HG03558 (cell line): ENCODE measurements at regions not wholly inside any gene's neighbourhood (a gene's known extent, or its start where the extent isn't known, plus 50 kb on each side); places are given as distances from the start of the nearest gene placed in this dataset.
"Not testable (repeated sequence)": the region's sequence is repeated elsewhere in the genome, so short reads cannot be mapped to it uniquely, and the experiment has no call there.

Source experiments
- ATAC-seq: cut with Tn5 transposase; IDR thresholded peaks from one replicate; pipeline ENCODE4 v1.9.1; 2021; ENCODE audit warnings: moderate number of reproducible peaks; ENCODE audit not compliant: unreplicated experiment; ENCODE audit errors: extremely low read depth

DNA sequence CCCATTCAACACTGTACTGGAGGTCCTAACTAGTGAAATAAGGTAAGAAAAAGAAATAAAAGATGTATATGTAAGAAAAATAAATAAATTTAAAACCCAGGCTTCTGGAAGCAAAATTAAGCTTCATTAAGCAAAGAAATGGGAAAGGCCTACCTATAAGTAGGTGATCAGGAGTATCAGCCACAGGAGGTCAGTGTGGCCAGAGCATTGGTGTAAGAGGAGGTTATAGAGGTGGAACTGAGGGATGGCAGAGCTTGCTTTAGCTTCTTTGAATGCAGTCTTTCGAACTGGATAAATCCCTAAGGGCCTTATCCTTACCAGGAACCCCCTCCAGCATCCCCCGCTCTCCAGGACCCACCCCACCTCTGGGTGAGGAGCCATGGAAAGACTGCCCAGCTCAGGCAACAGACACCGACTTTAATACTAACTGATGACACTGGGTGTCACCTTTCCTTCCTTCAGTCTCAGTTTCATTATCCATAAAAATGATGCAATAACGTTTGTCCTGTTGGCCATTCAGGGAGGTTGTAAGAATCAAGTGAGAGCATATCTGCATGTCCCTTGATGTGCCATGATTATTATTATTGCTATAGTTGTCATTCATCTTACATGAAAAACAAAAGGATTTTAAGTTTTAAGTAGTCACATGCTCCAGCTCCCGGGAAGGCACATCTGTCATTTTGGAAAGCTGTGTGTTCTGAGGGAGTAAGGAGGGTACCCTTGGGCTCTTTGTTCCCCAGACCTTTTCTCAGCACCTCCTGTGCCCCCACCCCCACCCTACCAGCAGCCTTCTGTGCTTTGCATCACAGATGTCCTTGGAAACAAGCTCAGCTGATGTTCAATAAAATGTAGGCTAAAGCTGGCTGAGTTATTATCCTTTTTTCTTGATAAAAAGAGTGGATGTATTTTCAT is 50.8 kb upstream of the CTNNA1 start:
- no peak for ATAC-seq

DNA sequence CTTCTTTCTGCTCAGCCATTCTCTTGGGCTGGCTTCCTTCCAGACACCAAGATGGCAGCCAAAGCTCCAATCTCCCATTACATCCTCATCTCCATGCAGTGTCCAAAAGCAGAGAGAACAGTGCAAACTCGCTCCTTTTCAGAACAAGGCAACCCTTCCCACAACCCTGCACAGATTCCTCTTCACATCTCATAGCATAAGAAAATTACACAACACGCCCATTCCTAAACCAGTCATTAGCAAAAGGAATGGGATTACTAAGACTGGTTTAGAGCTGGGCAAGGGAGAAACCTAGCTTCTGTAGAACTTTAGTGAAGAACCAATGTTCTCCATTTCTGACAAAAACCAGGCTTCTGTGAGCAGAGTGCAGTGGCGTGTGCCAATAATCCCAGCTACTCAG is 51.5 kb upstream of the CTNNA1 start:
- no peak for ATAC-seq

DNA sequence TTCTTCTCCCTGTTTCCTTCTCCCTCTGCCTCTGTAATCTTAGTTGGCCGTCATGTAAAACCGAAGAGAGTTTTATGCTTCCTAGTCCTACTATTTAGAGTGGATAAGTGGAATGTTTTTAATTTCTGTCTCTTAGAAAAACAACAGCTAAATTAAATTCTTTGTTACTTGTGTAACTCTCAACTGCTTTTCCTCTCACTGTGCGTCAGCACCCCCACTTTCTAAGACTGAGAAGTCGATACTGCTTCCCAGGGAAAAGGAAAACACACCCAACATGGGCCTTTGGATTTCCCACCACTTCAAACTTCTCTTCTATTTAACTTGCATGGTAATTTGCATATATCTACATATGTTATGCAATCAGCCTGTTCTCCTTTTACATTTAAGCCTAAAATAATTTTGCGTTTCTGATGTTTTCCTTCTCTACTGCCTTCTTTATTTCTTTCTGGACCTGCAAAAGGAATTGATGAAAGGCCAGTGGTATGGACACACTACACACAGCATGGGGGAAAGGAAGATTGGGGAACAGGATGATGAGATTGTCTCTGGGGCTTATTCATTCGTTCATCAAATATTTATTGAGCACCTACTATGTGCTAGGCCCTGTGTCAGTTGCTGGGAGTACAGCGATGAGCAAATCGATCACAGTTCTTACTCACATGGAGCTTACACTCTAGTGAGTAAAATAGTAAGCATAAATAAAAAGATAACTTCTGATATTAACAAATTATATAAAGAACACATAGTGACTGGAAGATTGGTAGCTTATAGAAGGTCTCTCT is 52.5 kb upstream of the CTNNA1 start:
- no peak for ATAC-seq

DNA sequence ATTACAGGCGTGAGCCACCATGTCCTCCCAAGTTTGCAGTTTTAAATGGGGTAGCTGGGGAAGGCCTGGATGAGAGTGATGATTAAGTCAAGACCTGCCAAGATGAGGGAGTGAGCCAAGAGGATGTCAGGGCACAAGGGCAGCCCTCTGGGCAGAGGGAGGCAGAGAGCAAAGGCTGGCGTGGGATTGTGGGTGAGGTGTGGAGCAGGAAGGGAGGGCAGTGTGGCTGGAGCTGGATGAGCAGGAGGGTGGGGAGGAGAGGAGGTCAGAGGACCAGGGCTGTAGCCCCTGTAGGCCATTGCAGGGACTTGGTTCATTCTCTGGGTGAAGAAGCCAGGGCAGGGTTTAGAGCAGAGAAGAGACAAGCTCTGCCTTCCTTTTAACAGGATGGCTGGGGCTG is 53.7 kb upstream of the CTNNA1 start:
- no peak for ATAC-seq

DNA sequence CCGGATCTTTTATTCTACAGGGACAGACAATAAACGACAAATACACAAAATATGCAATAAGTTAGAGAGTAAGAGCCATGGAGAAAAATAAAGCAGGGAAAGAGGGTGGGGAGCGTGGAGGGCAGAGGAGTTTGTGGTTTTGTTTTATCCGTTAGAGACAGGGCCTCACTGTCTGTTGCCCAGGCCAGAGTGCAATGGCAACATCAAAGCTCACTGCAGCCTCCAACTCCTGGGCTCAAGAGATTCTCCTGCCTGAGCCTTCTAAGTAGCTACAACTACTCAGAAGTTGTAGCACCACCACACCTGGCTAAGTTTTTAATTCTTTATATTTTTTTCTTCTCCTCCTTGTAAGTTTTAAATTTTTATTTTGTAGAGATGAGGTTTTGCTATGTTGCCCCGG is 54.5 kb upstream of the CTNNA1 start:
- no peak for ATAC-seq

DNA sequence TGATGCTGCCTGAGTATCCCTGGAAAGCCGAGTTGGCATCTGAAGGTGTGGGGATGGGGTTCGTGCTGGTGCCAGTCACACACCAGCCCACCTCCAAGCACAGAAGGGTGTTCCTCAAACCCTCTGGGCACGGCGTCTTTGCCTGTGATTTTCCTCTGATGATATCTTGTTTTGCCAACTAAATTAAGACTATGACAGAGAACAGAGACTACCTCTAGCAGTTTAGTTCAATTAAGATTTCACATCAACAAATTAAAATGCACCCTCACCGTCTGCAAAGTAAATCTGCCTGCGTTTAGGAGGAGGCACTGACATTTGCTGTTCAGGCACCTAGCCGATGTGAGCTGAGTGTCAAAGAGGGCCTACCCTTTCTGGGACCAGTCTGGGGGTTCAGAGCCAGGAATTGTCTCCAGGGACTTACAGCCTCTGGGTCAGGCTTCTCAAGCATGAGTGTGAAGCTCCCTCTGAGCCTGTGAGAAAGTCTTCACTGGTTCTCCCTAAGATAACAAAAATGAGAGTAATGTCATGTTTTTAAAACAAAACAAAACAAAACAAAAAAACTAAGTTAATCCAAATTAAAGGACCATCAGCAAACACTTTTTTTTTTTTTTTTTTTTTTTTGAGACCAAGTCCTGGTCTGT is 55.4 kb upstream of the CTNNA1 start:
- ATAC-seq: no peak

DNA sequence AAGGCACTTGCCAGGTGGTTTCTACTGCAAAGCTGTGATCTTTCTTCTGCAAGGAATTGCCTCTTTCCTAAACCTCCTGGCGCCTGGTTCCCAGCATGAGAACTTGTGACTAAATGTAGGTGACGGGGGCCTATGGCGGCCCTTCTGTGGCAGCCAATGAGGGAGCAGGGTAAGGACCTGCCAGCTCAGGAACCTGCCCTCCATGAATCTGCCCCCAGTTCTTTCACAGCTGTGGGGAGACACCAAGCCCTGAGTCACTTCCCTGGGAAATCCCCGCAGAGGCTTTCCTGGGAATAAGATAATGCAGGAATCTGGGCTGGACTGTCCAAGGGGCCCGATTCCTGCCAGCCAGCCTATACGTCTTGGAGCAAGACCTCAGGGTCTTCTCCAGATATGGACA is 56.7 kb upstream of the CTNNA1 start:
- no peak for ATAC-seq

DNA sequence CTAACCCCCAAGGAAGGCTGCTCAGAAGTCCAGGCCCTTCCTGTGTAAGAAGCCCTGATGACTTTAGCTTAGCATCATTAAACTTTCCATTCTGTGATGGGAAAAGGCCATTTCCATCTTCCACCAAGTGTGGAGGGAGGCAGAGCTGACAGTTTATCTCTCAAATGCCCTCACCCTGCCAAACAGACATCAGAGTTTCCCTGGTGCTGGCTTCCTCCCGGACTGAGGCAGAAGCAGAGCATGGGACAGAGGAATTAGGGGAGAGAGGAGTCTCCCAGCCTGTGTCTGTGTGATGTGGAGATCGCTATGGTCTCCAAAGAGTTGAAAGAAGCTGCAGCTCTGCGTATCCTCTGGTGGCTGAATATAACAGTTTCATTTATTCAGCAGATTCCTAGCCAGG is 57.4 kb upstream of the CTNNA1 start:
- no peak for ATAC-seq

DNA sequence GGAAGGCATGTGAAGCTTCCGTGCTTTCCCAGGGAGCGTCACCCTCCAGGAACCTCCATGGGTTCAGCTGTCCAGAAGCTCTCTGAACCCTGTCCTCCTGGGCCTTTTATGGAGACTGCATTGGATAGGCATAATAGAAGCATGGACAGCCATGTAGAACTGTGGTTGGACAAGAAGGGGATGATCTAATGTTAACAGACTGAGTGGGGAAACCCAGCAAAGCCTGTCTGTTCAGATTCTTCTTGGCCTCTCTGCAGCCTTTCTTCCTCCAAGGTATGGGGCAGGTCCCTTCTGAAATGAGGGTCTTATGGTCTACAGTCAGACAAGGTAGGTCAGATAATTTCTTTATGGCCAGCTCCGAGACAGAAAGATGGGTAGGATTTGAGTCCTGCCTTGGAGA is 59.1 kb upstream of the CTNNA1 start:
- no peak for ATAC-seq

DNA sequence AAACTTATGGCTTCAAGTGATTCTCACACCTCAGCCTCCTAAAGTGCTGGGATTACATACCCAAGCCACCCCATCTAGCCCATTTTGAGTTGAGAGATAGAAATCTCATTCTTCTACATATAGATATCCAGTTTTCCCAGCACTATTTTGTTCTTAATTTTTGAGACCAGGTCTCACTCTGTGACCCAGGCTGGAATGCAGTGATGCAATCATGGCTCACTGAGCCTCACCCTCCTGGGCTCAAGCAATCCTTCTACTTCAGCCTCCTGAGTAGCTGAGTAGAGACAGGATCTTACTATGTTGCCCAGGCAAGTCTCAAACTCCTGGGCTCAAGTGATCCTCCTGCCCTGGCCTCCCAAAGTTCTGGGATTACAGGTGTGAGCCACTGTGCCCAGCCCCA is 60.9 kb upstream of the CTNNA1 start:
- no peak for ATAC-seq

DNA sequence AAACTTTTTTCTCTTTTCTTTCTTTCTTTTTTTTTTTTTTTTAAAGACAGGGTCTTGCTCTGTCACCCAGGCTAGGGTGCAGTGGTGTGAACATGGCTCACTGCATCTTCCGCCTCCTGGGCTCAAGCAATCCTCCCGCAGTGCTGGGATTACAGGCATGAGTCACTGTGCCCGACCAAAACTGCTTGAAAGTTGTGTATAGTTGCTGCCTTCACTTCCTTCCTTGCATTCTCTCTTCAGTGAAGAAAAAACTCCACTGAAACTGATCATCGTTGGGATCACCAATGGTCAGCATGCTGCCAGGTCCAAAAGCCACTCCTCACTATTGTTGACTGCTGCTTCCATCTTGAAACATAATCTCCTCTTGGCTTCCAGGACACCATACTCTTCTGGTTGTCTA is 66.6 kb upstream of the CTNNA1 start:
- no peak for ATAC-seq

DNA sequence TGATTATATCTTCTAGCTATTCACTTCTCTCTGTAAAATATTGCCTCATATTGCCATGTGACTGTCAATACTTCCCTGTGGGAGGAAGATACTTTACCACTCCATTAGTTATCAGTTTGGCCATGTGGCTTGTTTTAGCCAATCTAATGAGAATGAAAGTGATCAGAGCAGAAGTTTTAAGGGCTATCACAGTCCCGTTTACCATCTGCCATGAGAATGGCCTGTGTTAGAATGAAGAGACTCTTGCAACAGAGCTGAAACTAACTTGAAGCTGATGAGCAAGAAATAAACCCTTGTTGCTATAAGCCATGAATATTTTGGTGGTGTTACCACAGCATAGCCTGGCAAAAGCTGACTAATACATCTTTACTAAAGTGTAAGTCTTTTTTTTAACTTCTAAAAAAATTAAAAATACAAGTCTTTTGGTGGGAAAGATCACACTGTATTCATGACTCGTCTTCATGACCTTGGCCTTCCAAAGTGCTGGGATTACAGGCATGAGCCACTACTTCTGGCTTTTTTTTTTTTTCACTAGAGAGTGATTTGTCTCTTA is 68.0 kb upstream of the CTNNA1 start:
- ATAC-seq: no peak

DNA sequence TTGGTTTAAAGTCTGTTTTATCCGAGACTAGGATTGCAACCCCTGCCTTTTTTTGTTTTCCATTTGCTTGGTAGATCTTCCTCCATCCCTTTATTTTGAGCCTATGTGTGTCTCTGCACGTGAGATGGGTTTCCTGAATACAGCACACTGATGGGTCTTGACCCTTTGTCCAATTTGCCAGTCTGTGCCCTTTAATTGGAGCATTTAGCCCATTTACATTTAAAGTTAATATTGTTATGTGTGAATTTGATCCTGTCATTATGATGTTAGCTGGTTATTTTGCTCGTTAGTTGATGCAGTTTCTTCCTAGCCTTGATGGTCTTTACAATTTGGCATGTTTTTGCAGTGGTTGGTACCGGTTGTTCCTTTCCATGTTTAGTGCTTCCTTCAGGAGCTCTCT is 70.8 kb upstream of the CTNNA1 start:
- ATAC-seq: not testable (repeated sequence)

DNA sequence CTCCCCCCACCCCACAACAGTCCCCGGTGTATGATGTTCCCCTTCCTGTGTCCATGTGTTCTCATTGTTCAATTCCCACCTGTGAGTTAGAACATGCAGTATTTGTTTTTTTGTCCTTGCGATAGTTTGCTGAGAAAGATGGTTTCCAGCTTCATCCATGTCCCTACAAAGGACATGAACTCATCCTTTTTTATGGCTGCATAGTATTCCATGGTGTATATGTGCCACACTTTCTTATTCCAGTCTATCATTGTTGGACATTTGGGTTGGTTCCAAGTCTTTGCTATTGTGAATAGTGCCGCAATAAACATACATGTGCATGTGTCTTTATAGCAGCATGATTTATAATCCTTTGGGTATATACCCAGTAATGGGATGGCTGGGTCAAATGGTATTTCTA is 74.4 kb upstream of the CTNNA1 start:
- not testable (repeated sequence) for ATAC-seq

DNA sequence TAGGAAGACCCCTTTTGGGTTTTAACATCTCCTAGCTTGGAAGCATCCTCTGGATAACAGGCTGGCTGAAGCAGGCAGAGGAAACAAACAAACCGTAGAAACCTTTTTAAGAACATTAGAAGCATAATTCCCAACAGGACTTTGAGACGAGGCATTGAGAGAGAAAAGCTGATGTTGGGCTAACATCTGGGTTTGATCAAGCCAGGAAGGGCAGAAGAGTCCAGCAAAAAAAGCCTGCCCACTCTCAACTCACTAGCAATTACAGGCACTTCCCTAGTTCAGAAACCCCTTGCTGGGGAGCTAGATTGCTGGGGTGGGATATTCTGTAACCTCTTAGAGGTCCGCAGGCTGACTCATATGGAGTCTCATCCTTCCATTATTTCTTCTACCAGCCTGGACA is 75.4 kb upstream of the CTNNA1 start:
- no peak for ATAC-seq

DNA sequence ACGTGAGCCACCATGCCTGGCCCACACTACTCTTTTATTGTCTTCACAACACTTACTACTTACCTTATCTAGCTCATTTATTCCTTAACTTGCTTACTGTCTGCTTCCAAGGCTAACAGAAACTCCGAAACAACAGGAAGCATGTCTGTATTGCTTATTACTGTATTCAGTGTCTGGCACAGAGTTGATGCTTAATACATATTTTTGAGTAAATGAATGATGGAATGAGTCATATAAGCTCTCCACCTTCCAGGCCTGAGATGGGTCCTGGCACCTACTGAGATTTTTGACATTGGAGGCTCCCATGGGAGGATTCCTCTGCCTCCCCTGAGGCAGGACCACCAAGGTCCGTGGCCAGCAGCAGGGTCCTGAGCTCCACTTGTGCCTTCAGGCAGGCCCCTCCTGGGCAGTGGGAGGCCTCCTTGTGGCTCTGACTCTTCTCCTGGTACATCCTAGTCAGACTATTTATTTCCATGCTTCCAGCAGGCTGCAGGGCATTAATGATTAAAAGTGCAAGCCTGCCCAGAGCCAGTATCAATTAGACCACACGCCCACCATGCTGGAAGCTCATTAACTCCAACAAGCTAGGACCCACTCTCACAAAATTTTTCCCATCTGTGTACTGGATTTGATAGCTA is 76.5 kb upstream of the CTNNA1 start:
- ATAC-seq: no peak

DNA sequence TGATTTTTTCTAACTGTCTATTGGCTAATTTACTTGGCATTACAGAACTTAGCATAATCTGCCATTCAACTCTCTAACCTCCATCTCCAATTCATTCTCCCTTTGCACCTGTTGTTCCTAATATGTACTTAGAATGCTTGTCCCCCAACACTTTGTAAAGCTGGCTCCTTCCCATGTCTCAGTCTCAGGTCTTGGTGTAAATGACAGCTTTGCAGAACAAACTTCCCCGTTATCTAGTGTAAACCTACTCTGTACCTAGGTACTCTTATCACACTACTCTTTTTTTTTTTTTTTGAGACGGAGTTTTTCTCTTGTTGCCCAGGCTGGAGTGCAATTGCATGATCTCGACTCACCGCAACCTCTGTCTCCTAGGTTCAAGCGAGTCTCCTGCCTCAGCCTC is 77.2 kb upstream of the CTNNA1 start:
- ATAC-seq: no peak

DNA sequence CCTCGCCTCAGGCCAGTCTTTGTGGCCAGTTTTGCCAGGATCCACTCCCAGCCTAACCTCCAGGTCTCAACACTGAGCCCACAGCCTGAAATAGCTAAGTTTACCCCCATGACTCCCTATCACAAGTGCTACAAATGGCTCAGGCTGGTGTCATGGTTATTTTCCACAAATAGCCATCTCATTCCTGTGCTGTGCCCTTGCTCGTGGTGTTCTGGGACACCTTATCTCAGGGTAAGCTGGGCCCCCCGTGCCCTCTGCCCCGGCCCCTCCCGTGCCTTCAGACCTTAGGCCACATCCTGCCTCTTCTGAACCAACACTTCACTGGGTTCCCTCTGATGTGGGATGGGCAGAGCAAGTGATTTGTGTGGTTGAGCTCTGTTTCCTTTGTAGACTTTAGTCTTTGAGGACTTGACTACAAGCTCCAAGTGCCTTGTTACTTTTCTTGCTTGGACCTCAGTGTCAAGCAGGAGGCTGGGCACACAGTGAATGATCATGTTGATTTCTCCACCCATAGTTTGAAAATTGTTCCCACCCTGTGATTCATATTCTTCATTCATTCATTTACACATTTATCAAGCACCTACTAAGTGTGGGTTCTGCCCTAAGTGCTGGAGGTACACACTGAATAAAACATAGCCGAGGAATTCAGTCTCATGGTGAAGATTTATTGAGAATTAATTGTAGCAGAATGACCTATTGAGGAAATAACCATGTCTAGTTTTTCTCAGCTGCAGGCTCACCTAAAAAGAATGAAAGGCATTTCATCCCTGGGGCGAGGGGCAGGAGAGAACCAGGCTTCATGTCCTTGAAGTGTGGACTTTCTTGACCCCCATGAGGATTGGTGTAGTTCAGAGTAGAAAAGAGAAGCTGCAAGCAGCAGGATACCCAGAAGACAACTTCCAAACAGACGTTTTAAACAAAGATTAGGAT is 84.5 kb upstream of the CTNNA1 start:
- ATAC-seq: no peak

DNA sequence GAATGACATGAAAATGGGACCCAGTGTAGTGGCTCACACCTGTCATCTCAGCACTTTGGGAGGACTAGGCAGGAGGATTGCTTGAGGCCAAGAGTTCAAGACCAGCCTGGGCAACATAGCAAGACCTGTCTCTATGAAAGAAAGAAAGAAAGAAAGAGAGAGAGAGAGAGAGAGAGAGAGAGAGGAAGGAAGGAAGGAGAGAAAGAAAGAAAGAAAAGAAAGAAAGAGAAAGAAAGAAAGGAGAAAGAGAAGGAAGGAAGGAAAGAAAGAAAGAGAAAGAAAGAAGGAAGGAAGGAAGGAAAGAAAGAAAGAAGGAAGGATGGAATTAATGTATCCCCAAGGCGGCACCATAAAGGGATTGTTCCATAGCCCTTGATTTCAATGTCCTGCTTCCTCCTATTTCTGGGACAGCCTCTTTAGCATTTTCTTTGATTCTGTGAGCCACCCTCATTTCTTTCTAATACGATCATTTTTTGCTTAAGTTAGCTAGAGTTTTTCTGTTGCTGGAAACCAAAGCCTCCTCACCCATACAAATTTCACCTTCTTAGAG is 85.4 kb upstream of the CTNNA1 start:
- ATAC-seq: not testable (repeated sequence)
